PFSK-1 (cell line): ENCODE measurements at regions not wholly inside any gene's neighbourhood (a gene's known extent, or its start where the extent isn't known, plus 50 kb on each side); places are given as distances from the start of the nearest gene placed in this dataset.

ENCODE experiments used
- FOXP2 ChIP-seq: optimal IDR thresholded peaks from 2 replicates; pipeline ENCODE3; 2011; ENCODE audit warnings: borderline replicate concordance, control low read depth, inconsistent platforms; ENCODE audit not compliant: insufficient read depth; ENCODE audit errors: extremely low read length, extremely low read depth
- POLR2AphosphoS5 ChIP-seq: IDR thresholded peaks from 2 replicates; pipeline ENCODE4 v1.6.1; 2012; ENCODE audit warnings: low read depth, mild to moderate bottlenecking, control low read depth, low read length, moderate library complexity
- SIN3A ChIP-seq: IDR thresholded peaks from 2 replicates; pipeline ENCODE4 v1.6.1; 2012; ENCODE audit warnings: mild to moderate bottlenecking, low read length, moderate library complexity, borderline replicate concordance; ENCODE audit not compliant: insufficient read depth
- TAF1 ChIP-seq: IDR thresholded peaks from 2 replicates; pipeline ENCODE4 v1.6.1; 2012; ENCODE audit warnings: low read length, control low read depth, borderline replicate concordance; ENCODE audit not compliant: insufficient read depth
- TF ChIP-seq, protein P1 (sequence below), 2 experiments: IDR thresholded peaks; 2 replicates each; pipeline versions ENCODE4 v1.6.1 to v1.8.0; 2011 to 2012; ENCODE audit warnings: low read depth in 2 of 2, low read length in 2 of 2, control low read depth in 1 of 2, inconsistent platforms in 1 of 2, mild to moderate bottlenecking in 1 of 2, moderate library complexity in 1 of 2; ENCODE audit not compliant: insufficient read depth in 1 of 2

DNA sequence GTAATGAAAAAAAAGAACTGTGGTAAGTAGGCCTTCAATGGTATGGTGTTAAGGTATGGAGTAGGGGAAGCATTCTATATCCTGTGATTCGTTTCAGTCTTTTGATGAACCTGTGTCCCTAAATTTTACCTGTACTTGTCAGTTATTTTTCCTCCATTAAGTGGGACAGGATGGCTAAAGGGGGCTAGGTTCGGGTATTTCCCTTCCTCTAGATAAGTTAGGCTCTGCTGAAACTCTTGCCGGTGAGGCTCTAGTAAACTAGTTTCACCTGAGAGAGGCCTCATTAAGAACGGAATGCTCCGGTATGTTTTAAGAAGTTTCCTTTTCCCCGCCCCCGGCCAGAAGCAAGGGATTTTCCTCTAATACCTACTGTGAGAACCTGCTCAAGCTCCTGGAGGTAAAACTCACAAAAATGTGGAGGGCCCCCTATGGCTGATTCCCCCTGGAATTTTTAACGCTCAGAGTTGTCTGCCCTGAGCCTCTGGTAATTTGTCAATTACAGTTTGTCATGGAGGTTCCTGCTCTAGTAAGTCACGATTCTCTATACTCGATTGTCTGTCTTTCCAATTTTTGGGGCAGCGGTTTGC, 87.7 kb downstream of the MACIR start:
- no peak for TF ChIP-seq POLR2AphosphoS5
- TF ChIP-seq TAF1 = no peak
- TF ChIP-seq FOXP2 = no peak

DNA sequence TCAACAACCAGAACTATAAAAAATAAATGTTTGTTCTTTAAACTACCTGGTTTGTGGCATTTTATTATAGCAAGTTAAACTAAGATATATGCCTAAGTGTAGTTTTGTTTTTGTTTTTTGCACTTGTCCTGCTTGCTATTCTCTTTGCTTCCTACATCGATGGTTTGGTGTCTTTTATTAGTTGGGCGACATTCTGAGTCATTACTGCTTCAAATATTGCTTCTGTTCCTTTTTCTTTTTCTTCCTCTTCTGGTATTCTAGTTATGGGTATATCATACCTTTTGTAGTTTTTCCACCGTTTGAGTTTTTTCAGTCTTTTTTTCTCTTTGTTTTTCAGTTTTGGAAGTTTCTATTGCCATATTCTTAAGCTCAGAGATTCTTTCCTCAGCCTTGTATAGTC, 86.9 kb downstream of the MACIR start:
- no peak for TF ChIP-seq TAF1
- no peak for TF ChIP-seq FOXP2
- no peak for TF ChIP-seq SIN3A
- TF ChIP-seq POLR2AphosphoS5 = no peak
- TF ChIP-seq, protein P1, sequence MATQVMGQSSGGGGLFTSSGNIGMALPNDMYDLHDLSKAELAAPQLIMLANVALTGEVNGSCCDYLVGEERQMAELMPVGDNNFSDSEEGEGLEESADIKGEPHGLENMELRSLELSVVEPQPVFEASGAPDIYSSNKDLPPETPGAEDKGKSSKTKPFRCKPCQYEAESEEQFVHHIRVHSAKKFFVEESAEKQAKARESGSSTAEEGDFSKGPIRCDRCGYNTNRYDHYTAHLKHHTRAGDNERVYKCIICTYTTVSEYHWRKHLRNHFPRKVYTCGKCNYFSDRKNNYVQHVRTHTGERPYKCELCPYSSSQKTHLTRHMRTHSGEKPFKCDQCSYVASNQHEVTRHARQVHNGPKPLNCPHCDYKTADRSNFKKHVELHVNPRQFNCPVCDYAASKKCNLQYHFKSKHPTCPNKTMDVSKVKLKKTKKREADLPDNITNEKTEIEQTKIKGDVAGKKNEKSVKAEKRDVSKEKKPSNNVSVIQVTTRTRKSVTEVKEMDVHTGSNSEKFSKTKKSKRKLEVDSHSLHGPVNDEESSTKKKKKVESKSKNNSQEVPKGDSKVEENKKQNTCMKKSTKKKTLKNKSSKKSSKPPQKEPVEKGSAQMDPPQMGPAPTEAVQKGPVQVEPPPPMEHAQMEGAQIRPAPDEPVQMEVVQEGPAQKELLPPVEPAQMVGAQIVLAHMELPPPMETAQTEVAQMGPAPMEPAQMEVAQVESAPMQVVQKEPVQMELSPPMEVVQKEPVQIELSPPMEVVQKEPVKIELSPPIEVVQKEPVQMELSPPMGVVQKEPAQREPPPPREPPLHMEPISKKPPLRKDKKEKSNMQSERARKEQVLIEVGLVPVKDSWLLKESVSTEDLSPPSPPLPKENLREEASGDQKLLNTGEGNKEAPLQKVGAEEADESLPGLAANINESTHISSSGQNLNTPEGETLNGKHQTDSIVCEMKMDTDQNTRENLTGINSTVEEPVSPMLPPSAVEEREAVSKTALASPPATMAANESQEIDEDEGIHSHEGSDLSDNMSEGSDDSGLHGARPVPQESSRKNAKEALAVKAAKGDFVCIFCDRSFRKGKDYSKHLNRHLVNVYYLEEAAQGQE (IDR thresholded peaks at IDR 0.05; ENCODE audit: insufficient read depth in 1 of 2, low read depth in 2 of 2, low read length in 2 of 2) = no peak

DNA sequence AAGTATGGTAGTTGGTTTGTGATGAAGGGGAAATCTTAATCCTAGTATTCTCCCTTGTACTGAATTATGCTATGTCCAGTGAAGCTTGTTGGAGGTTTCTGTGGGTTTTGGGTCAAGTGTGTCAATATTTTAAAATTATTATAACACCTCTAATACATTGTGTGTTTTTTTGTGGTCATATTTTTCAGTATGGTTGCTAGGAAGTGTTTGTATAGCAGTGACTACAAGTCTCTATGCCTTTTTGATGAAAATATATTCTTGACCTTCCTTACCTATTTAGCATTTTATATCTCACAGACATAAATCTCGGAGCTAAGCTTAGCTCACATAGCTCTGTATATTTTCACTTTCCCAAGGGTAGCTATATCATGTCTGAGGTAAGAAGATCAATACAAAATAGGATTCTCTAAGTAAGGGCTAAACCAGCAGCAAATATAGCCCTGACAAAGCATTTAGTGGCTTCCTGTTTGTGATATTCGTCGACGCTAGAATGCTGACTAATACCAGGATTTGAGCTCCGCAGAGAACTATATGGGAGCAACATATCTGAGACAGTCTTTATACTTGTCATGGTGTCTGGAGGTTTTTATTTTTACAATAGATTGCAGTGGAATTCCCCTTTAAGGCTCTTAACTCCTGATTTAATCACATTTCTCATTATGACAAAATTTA, 82.3 kb downstream of the MACIR start:
- TF ChIP-seq, protein P1 (IDR thresholded peaks at IDR 0.05; ENCODE audit: insufficient read depth in 1 of 2, low read depth in 2 of 2, low read length in 2 of 2) = no peak
- TF ChIP-seq TAF1 (no peak), FOXP2 (no peak), POLR2AphosphoS5 (no peak), SIN3A (no peak)

DNA sequence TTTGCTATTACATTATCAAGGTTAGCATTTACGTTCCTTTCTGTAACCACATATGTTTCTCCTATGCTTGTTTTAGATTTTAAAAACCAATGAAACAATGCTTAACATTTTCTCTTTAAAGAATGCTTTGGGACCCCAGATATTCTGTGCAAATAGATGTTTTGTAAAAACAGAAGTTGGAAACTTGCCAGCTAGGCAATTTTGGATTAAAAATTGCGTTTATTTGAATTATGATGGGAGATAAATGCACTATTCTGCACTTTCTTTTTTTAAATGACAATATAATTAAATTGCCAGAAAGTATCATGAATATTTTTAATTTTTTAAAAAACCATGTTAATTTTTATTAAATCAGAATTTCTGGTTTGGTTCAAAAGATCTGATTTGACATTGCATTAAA, 81.6 kb downstream of the MACIR start:
- TF ChIP-seq, protein P1 (IDR thresholded peaks at IDR 0.05; ENCODE audit: insufficient read depth in 1 of 2, low read depth in 2 of 2, low read length in 2 of 2) = no peak
- no peak for TF ChIP-seq FOXP2
- no peak for TF ChIP-seq SIN3A
- no peak for TF ChIP-seq POLR2AphosphoS5
- no peak for TF ChIP-seq TAF1

DNA sequence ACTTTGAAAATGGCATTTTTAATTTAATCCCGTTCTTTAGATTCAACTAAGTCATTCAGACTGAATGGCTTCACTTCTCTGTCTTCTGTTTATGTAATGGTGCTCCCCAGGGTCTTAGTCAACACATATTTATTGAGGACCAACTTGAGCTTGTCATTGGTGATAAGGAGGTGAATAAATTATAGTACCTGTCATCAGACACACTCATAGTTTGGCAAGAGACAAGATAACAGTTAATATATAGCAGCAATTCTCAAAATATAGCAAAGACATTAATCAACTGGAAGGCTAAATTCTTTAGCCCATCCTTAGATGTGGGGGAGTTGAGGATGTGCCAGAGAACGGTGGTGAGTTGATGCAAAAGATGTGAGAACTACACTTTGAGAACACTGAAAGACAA, 78.4 kb downstream of the MACIR start:
- TF ChIP-seq TAF1 = no peak
- no peak for TF ChIP-seq POLR2AphosphoS5
- TF ChIP-seq, protein P1 (IDR thresholded peaks at IDR 0.05; ENCODE audit: insufficient read depth in 1 of 2, low read depth in 2 of 2, low read length in 2 of 2) = no peak
- no peak for TF ChIP-seq SIN3A
- no peak for TF ChIP-seq FOXP2
